HG02970 (cell line): ENCODE measurements at regions not wholly inside any gene's neighbourhood (a gene's known extent, or its start where the extent isn't known, plus 50 kb on each side); places are given as distances from the start of the nearest gene placed in this dataset.
"Not testable (repeated sequence)": the region's sequence is repeated elsewhere in the genome, so short reads cannot be mapped to it uniquely, and the experiment has no call there.

Experiments used
- ATAC-seq: cut with Tn5 transposase; IDR thresholded peaks from one replicate; pipeline ENCODE4 v1.9.1; 2021; ENCODE audit warnings: mild to moderate bottlenecking, moderate library complexity, moderate number of reproducible peaks; ENCODE audit not compliant: unreplicated experiment, low FRiP score

DNA sequence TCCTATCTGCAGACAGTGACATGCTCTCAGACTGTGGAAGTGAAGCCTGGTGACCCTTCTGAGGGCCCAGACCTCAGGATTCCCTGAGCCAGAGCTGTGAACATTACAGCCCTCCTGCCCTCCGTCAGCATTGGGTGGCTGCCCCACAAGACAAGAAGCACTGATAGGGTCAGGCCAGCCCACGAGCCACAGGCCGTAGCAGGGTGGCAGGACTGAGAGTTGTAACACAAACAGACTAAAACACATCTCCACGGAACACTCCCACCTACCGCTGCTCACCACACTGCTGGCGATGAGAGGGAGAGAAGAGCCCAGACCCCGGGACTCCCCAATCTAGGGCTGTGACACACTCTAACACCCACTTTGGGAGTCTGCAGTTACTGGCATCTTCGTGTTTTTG lies 264.8 kb upstream of the FSIP2 start:
- no peak for ATAC-seq

DNA sequence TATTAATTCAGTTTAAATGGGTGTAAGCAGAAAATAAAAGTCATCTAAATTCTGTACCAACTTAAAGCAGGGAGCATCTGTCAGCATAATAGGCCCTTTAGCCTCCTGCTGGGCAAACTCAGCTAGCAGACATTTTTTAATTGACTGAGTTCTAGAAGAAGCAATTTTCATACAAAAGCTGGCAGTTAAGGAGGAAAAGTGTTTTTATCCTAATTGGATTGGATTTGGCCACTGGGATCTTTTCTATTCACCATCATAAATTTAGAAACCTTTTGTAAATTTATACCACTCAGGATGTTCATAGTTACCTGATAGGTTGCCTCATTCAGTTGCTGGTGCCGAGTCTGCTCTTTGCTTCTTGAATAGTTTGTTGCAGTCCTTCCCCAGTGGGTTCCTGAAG lies 262.7 kb upstream of the FSIP2 start:
- ATAC-seq: no peak

DNA sequence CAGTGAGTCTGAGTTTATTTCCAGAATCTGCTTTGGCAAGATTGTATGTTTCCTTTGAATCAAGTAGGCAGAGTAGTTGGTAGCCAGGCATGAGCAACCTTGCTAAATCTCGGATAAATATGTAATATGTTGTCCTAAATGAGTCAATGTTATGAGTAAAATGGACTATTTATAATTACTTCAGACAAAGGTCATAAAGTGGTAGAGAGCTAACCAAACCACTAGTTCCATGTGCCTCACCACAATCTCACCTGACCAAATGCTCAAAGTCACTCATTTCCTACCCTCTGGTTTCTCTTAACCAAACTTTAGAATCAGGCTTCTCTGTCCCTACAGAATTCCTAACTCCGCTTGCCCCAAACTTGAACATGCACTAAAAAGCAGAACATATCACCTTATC lies 261.2 kb upstream of the FSIP2 start:
- no peak for ATAC-seq

- no peak for ATAC-seq
Observed at GRCh38 chr2:185484602-185485001, 254.0 kb upstream of the FSIP2 start.

- ATAC-seq: no peak
Observed at GRCh38 chr2:185502351-185502750, 236.3 kb upstream of the FSIP2 start.

- ATAC-seq: no peak
Observed at GRCh38 chr2:185507719-185508118, 230.9 kb upstream of the FSIP2 start.

DNA sequence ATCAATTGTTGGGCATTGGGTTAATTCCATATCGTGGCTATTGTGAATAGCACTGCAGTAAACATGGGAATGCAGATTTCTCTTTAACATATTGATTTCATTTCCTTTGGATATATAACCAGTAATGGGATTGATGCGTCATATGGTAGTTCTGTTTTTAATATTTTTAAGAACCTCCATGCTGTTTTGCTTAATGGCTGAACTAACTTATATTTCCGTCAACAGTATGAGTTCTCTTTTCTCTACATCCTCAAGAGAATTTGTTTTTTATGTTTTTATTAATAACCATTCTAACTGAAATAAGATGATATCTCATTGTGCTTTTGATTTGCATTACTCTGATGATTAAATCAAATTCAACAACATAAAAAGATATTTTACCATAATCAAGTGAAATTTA lies 228.5 kb upstream of the FSIP2 start:
- no peak for ATAC-seq

DNA sequence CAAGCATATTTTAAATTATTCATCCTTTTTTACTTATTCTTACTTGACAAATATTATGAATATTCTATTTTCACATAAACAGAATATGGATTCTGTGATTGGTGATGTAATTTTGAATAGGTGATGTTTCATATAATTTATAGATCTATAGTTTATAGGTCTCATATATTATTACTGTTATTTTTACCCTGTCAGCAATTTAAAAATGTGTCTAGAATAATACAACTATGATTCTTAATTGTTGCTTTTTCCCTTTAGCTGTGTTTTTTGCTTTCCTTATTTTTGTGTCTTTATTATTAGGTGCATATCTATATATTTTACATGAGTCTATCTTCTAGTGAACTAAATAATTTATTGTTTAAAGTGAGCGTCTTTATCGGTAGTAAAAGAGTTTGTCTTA lies 226.7 kb upstream of the FSIP2 start:
- ATAC-seq: no peak

- ATAC-seq: no peak
Observed at GRCh38 chr2:185522472-185522871, 216.1 kb upstream of the FSIP2 start.

- ATAC-seq: not testable (repeated sequence)
Observed at GRCh38 chr2:185524242-185524641, 214.4 kb upstream of the FSIP2 start.

- no peak for ATAC-seq
Observed at GRCh38 chr2:185526161-185526560, 212.4 kb upstream of the FSIP2 start.

- no peak for ATAC-seq
Observed at GRCh38 chr2:185531721-185532120, 206.9 kb upstream of the FSIP2 start.

GRCh38 chr2:185537689-185538088 lies 200.9 kb upstream of the FSIP2 start:
- ATAC-seq: no peak

DNA sequence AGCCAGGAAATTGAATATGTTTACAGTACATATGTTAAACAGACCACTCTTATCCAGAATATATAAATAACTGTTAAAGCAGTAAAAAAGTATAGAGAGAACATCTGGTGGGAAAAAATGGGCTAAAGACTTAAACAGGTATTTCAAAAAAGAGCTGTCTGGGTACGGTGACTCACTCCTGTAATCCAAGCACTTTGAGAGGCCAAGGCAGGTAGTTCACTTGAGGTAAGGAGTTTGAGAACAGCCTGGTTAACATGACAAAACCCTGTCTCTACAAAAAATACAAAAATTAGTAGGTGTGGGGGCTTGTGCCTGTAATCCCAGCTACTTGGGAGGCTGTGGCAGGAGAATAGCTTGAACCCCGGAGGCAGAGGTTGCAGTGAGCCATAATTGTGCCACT lies 171.4 kb upstream of the FSIP2 start:
- no peak for ATAC-seq

DNA sequence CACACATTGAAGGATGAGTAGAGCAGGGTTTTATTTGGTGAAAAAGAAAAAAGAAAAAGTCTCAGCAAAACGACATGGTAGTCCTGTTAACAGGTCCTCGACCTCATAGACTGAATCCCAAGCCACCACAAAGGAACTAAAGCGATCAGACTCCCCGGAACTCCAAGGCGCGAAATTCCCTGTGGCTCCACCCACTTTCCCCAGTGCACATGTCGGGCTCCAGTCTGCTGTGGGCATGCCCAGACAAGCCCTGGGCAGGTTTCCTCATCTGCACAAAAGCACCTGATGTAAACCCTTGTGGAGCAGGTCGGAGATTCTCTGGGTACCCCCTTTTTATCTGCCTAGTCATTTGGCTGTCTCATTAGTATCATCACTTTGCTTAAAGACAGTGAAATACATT lies 170.7 kb upstream of the FSIP2 start:
- ATAC-seq: no peak

GRCh38 chr2:185578322-185578721 lies 160.3 kb upstream of the FSIP2 start:
- no peak for ATAC-seq

- ATAC-seq: no peak
Observed at GRCh38 chr2:185583058-185583816, 155.4 kb upstream of the FSIP2 start.

DNA sequence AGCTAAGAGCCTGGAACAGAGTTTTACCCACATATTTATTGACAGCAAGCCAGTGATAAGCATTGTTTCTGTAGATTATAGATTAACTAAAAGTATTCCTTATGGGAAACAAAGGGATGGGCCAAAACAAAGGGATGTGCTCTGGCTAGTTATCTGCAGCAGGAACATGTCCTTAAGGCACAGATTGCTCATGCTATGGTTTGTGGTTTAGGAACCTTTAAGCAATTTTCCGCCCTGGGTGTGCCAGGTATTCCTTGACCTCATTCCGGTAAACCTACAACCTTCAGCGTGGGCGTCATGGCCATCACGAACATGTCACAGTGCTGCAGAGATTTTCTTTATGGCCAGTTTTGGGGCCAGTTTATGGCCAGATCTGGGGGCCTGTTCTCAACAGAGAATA lies 153.4 kb upstream of the FSIP2 start:
- not testable (repeated sequence) for ATAC-seq

DNA sequence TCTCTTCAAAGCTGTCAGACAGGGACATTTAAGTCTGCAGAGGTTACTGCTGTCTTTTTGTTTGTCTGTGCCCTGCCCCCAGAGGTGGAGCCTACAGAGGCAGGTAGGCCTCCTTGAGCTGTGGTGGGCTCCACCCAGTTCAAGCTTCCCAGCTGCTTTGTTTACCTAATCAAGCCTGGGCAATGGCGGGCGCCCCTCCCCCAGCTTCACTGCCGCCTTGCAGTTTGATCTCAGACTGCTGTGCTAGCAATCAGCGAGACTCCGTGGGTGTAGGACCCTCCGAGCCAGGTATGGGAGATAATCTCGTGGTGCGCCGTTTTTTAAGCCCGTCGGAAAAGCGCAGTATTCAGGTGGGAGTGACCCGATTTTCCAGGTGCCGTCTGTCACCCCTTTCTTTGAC lies 147.3 kb upstream of the FSIP2 start:
- ATAC-seq: not testable (repeated sequence)

DNA sequence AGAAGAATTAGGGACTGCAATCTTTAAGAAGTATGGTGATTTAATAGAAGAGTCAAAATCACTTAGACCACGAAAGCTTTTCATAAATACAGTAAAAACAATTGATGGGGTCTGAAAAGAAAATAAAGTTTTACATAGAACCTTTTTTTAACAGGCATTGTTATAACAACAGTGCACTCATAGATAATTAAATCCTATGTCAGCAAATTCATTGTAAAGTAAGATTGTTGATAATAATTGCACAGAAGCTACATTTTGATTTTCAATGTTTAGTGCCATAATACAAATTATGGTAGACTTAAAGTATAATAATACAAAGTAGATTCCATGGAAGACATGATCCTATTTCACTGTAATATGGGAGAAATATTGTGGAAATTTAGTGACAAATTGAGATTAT lies 130.7 kb upstream of the FSIP2 start:
- ATAC-seq: no peak

GRCh38 chr2:185608799-185609198 lies 129.8 kb upstream of the FSIP2 start:
- no peak for ATAC-seq

DNA sequence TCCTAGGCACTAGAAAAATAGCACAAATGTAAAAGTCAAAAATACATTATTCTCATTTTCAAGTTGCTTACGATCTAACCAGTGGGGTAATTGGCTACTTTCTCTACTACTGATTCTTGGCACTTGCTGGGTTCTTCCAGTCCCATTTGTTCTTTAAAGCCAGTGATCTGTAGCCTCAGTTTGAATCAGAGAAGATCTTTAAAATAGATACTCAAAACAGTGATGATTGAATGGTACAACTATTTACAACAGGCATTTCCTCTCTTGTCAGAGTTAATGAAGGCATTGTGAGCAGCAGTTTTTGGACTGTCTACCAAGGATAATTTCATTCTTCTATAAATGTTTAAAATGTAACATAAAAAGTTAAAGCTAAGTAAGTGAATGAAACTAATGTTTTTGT lies 128.3 kb upstream of the FSIP2 start:
- no peak for ATAC-seq

DNA sequence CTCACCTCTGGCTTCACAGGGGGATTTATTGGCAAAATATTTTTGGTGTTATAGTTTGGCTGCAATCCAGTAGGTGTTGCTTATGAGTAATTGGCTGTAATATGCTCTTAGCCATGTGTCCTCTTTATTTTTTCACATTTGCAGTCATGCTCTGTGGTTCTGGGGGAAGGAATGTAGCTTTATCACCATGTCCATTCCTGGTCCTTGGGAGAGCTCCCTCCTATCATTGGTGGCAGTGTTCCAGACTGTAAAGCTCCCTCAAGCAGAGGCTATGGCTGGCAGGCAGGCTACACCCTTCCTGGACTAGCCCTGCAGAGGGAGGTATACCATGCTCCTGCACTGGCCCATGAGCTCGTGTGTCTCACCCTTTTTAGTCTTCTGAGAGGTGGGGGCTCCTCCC lies 120.0 kb upstream of the FSIP2 start:
- no peak for ATAC-seq
